ENCODE measurements at regions not wholly inside any gene's neighbourhood (a gene's known extent, or its start where the extent isn't known, plus 50 kb on each side); places are given as distances from the start of the nearest gene placed in this dataset.

DNA sequence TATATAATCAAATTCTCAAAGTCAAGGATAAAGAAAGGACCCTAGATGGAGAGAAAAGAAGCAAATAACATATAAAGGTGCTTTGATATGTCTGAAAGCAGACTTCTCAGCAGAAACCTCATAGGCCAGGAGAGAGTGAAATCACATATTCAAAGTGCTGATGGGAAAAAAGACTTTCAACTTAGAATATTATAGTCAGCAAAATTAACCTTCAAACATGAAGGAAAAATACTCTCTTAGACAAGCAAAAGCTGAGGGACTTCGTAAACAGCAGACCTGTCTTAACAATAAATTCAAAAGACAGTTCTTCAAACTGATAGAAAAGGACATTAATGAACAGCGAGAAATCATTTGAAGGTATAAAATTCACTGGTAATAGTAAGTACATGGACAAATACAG, 107.2 kb upstream of the KCNH7 start:
- TF ChIP-seq, protein P1, sequence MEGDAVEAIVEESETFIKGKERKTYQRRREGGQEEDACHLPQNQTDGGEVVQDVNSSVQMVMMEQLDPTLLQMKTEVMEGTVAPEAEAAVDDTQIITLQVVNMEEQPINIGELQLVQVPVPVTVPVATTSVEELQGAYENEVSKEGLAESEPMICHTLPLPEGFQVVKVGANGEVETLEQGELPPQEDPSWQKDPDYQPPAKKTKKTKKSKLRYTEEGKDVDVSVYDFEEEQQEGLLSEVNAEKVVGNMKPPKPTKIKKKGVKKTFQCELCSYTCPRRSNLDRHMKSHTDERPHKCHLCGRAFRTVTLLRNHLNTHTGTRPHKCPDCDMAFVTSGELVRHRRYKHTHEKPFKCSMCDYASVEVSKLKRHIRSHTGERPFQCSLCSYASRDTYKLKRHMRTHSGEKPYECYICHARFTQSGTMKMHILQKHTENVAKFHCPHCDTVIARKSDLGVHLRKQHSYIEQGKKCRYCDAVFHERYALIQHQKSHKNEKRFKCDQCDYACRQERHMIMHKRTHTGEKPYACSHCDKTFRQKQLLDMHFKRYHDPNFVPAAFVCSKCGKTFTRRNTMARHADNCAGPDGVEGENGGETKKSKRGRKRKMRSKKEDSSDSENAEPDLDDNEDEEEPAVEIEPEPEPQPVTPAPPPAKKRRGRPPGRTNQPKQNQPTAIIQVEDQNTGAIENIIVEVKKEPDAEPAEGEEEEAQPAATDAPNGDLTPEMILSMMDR (IDR thresholded peaks at IDR 0.05; ENCODE audit: low read depth, low read length) = no peak
- no peak for TF ChIP-seq EZH2phosphoT487 (IDR thresholded peaks at IDR 0.05; ENCODE audit: low read depth)

All from OCI-LY3 (cell line).